VCaP (cell line): ENCODE measurements at regions not wholly inside any gene's neighbourhood (a gene's known extent, or its start where the extent isn't known, plus 50 kb on each side); places are given as distances from the start of the nearest gene placed in this dataset.

ENCODE experiments used
- H3K27ac ChIP-seq: fragments of 450-650 bp; 2 replicates; pipeline ENCODE4 v1.5.1; 2017
- CTCF ChIP-seq: fragments of 450-650 bp; conservative IDR thresholded peaks from 2 replicates; pipeline ENCODE4 v1.5.1; 2017; ENCODE audit warnings: mild to moderate bottlenecking, moderate library complexity

- H3K27ac ChIP-seq = no peak overlapping the region
- TF ChIP-seq CTCF = no peak
Measured at GRCh38 chr6:21321531-21321930, 272.0 kb upstream of the SOX4 start.

- TF ChIP-seq CTCF = no peak
- no peak overlapping the region for H3K27ac ChIP-seq
Measured at GRCh38 chr6:21323577-21323976, 270.0 kb upstream of the SOX4 start.

GRCh38 chr6:21325201-21325856 lies 268.2 kb upstream of the SOX4 start:
- peak overlapping the region; percentile 19; the same call in 1 of the 2 replicates for H3K27ac ChIP-seq
- no peak for TF ChIP-seq CTCF

- no peak overlapping the region for H3K27ac ChIP-seq
- TF ChIP-seq CTCF = no peak
Measured at GRCh38 chr6:21327326-21328112, 266.0 kb upstream of the SOX4 start.

GRCh38 chr6:21331235-21331634 lies 262.3 kb upstream of the SOX4 start:
- H3K27ac ChIP-seq = no peak overlapping the region
- TF ChIP-seq CTCF = no peak

- no peak overlapping the region for H3K27ac ChIP-seq
- TF ChIP-seq CTCF = peak; percentile 48
Measured at GRCh38 chr6:21332077-21332476, 261.5 kb upstream of the SOX4 start.

- no peak overlapping the region for H3K27ac ChIP-seq
- TF ChIP-seq CTCF = no peak
Measured at GRCh38 chr6:21332660-21333059, 260.9 kb upstream of the SOX4 start.
